GM21825 (cell line): ENCODE measurements at regions not wholly inside any gene's neighbourhood (a gene's known extent, or its start where the extent isn't known, plus 50 kb on each side); places are given as distances from the start of the nearest gene placed in this dataset.

Experiments
- ATAC-seq: cut with Tn5 transposase; IDR thresholded peaks from one replicate; pipeline ENCODE4 v1.9.1; 2021; ENCODE audit warnings: mild to moderate bottlenecking, moderate library complexity; ENCODE audit not compliant: unreplicated experiment

- no peak for ATAC-seq
Observed at GRCh38 chr10:131620904-131621303, 279.9 kb upstream of the PPP2R2D start.

- ATAC-seq: no peak
Observed at GRCh38 chr10:131621784-131622624, 278.8 kb upstream of the PPP2R2D start.

GRCh38 chr10:131625041-131625440, 275.8 kb upstream of the PPP2R2D start:
- no peak for ATAC-seq

GRCh38 chr10:131626274-131626673, 274.5 kb upstream of the PPP2R2D start:
- ATAC-seq: no peak

- ATAC-seq: no peak
Observed at GRCh38 chr10:131629026-131629770, 271.6 kb upstream of the PPP2R2D start.

- no peak for ATAC-seq
Observed at GRCh38 chr10:131630772-131631258, 270.0 kb upstream of the PPP2R2D start.

GRCh38 chr10:131631619-131632018, 269.2 kb upstream of the PPP2R2D start:
- no peak for ATAC-seq

GRCh38 chr10:131635564-131636015, 265.2 kb upstream of the PPP2R2D start:
- no peak for ATAC-seq

- ATAC-seq: no peak
Observed at GRCh38 chr10:131636116-131636515, 264.7 kb upstream of the PPP2R2D start.

- no peak for ATAC-seq
Observed at GRCh38 chr10:131636841-131637724, 263.7 kb upstream of the PPP2R2D start.

GRCh38 chr10:131638049-131638879, 262.5 kb upstream of the PPP2R2D start:
- no peak for ATAC-seq

GRCh38 chr10:131638880-131639278, 261.9 kb upstream of the PPP2R2D start:
- no peak for ATAC-seq

- ATAC-seq: no peak
Observed at GRCh38 chr10:131640045-131640644, 260.7 kb upstream of the PPP2R2D start.

- ATAC-seq: peak; percentile 99
Observed at GRCh38 chr10:131641231-131641630, 259.6 kb upstream of the PPP2R2D start.

- ATAC-seq: no peak
Observed at GRCh38 chr10:131641898-131642297, 258.9 kb upstream of the PPP2R2D start.

GRCh38 chr10:131642966-131643365, 257.8 kb upstream of the PPP2R2D start:
- no peak for ATAC-seq

GRCh38 chr10:131644289-131644688, 256.5 kb upstream of the PPP2R2D start:
- no peak for ATAC-seq

- no peak for ATAC-seq
Observed at GRCh38 chr10:131644864-131645658, 255.7 kb upstream of the PPP2R2D start.

GRCh38 chr10:131645756-131646155, 255.1 kb upstream of the PPP2R2D start:
- ATAC-seq: no peak
